HG03060 (cell line): ENCODE measurements at regions not wholly inside any gene's neighbourhood (a gene's known extent, or its start where the extent isn't known, plus 50 kb on each side); places are given as distances from the start of the nearest gene placed in this dataset.

Experiments used
- ATAC-seq: cut with Tn5 transposase; IDR thresholded peaks from one replicate; pipeline ENCODE4 v1.9.1; 2021; ENCODE audit warnings: low read depth, moderate number of reproducible peaks; ENCODE audit not compliant: unreplicated experiment

DNA sequence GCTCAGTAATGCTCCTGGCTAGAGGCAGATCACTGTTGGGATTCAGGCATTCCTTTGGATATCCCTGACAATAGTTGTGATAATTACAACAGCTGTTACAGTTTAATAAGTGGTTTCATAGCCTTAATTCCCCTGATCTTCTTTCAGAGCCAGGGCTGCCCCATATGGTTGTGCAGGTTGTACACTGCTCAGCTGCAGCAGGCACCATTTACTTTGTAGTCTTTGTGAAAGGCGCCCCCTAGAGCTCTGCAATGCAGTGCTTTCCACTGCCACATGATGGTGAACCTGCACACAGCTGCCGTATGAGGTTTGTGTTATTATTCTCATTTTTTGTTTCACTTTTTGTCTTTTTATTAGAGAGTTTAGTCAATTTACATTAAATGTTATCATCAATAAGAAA lies 239.1 kb downstream of the KCNS3 start:
- ATAC-seq = peak; percentile 87

DNA sequence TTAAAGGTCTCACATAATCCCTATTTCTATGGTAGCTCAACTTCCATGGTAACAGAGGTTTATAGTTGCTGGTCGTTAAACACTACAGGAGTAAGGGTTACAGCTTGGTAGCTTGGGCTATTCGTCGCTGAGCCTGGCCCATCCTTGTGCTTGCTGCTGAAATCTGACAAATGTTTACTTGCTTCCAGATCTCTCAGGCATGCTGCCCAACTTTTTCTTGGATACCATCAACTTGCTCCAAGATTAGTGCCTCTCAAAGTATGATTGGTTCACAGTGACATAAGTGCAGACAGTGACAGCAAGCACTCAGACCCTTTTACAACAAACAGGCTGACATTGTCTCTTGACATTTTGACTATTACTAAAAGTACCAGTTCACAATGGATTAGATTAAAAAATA lies 231.8 kb downstream of the KCNS3 start:
- no peak for ATAC-seq

DNA sequence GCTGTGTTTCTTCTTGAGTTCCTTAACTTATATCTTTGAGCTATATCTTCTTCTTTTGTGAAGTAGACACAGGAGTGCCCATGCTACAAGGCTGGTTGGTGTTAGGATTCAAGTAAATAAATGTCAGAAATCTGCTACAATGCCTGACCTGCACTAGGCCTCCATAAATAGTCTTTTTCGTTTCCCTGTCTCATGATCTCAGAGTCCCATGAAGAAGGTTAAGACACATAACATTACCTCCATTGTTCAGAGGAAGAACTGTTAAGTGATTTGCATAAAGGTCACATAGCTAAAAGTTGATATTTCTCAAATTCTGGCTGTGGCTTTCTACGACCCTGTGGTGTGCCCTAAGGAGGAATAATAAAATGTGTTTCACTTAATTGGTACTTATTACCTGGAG lies 228.4 kb downstream of the KCNS3 start:
- ATAC-seq = peak; percentile 82

DNA sequence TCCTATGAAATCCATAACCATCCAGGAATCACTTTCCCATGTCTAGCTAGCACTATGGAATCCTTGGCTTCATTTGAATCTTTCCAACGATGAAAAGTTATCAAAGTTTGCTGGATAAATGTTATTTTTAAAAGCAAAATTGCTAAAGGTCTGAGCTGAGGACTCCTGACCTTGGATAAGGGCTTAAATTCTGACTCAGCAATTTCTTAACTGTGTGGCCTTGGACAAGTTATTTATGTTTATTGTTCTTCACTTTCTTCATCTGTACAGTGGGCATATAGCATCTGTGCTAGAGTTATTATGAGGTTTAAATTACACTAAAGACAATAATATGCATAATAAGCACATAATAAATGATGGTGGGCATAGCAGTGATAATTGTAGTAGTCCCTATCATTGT lies 227.5 kb downstream of the KCNS3 start:
- ATAC-seq = no peak

DNA sequence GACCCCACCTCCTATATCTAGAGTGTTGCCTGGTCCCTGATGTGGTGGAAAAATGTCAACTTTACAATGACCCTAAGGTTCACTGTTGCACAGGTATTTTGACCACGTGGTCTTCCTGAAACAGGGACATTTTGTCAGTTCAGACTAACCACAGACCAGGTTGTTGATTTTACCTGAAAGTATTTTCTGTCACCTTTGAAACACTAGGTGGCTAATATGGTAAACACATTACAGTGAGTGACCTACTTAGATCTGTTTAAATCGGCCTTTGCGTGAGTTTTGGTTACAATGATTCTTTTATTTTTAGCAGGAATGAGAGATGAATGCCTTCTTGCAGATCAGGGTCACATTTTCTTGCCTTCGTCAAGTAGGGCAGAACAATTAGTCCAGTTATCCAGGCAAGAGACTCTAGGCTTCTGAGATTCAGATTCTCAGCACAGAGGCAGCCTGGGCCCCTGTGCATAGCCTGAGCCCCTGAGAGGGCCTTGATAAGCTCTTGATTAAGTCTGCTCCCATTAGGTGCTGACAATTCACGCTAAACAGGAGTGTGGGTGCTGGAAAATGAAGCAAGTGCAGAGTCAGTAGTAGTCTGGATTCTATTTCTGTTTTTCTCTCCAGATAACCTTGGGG lies 226.2 kb downstream of the KCNS3 start:
- ATAC-seq = no peak

DNA sequence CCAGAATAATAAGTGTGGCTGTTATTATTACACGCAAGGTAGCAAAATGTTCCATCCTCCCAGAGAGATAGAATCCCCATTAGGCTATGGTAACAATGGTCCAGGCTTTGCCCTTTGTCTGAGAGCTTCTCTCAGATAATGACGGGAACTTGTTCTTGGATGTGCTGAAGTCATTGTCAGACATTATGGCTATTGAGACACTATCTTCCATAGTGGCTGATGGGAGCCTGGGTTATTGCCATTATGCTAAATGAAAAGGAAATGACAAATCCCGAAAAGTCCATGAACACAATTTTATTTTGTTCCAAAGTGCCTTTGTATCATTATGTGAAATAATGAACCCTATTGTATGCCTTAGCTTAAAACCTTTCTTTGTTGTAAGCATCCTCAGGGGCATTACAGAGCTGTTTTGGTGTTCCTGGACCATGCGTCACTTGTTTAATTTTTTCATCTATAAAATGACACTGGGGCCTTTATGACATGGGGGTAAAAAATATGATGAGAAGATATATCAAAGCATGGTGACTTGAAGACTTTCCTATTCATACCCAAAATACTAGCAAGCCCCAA lies 218.5 kb downstream of the KCNS3 start:
- ATAC-seq = no peak

DNA sequence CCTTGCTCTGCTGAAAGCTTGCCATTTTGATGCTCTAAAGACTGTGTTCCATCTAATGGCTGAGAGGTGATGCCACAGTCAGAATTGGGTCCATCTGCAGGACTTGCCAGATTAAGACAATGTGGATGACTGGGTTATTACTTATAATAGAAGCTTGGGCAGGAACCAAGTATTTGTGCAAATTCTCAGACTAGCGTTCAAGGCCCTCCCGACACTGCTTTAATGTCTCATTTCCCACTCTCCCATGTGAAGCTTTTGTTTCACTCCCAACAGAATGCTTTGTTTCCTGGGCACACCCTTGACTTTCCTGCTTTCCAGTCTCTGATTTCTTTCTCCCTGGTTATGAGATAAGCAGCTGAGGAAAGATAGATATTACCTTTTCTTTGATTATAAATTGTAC lies 215.8 kb downstream of the KCNS3 start:
- no peak for ATAC-seq

DNA sequence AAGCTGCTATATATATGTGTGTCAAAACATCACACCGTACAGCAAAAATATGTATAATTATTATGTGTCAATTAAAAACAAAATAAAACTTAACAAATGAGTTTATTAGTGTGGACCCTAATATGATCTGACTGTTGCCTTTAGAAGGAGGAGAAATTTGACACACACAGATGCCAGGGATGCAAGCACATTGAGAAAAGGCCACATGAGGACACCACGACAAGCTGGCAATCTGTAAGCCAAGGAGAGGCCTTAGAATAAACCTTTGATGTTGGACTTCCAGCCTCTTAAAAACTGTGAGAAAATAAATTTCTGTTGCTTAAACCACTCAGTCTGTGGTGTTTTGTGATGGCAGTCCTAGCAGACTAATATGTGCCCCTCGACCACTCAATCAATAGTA lies 214.7 kb downstream of the KCNS3 start:
- ATAC-seq = no peak

DNA sequence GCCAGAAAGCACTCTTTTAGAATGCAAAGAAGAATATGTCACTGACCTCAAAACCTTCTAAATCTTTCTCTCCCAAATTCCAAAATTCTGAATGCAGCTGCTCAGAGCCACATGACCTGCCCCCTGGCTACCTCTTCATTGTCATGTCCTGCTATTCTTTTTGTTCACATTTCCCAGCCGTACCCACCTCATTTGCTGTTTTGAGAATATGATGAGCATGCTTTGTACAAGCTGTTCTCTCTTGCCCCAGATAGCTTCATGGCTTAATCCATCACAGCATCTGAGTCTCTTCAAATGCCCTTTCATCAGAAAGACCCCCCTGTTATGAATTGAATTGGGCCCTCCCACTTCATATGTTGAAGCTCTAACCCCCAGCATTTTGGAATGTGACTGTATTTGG lies 214.3 kb downstream of the KCNS3 start:
- no peak for ATAC-seq

DNA sequence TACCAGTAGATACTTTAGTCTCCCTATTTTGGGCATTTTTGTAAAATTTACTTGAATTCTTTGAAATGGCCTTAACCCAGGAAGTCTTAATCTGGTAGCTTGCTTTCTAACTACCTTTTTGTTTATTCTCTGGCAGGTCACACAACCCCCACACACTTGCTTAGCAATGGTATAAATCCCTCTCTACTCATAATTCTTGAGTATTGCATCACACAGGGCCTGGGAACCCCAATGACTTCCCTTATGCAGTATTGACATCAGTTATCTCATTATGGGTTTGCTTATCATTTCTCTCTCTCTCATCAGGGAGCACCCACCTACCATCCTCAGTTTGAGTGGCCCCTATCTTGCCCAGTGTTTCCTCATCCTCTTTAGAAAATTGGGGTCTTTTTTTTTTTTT lies 207.1 kb downstream of the KCNS3 start:
- no peak for ATAC-seq

DNA sequence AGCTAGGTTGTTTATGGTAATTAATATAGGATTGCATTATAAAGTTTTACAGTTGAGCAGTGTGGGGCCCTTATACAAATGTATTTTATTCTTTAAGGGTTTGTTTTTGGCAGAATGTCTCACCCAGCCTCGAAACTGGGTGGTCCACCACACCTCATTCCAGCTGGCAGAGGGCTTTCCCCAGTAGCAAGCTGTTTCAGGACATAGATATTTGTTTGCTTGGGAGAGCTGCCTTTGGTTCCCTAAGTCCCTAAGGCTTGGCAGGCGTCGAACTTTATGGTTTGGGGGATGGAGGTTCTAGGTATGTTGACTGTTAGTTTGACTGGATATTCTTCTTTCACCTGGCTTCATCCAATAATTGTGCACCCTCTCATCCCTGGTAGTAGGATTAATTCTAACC lies 205.9 kb downstream of the KCNS3 start:
- no peak for ATAC-seq

DNA sequence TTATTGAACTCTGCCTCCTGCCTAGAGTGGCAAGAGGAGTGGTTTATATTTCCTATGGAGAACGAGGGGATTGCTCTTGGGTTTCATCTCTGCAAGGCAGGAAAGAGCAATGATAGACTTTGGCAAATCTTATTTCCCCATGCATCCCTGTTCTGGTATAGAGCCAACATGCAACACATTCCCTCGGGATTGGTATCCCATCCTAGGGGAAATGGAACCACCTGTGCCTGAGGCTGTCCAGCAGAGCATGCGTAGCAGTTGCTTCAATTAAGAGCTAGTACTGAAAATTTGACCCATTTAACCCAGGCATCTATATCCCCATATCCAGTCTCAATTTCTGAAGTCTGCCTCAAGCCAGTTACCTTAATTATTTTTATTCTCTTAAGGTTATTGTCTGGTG lies 205.3 kb downstream of the KCNS3 start:
- ATAC-seq = no peak

DNA sequence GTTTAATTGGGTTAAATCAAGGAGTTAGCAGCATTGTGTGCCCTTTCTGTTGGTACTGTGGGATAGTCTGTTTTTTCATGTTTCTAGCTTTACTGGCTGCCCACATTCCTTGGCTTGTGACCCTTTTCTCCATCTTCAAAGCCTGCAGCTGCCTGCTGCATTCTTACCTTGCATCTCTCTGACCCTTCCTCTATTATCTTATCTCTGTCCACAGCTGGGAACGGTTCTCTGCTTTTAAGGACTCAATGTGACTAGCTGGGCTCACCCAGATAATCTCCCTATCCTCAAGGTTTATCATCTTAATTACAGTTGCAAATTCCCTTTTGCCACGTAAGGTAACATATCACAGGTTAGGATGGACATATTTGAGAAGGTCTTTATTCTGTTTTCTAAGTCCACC lies 199.7 kb downstream of the KCNS3 start:
- no peak for ATAC-seq

DNA sequence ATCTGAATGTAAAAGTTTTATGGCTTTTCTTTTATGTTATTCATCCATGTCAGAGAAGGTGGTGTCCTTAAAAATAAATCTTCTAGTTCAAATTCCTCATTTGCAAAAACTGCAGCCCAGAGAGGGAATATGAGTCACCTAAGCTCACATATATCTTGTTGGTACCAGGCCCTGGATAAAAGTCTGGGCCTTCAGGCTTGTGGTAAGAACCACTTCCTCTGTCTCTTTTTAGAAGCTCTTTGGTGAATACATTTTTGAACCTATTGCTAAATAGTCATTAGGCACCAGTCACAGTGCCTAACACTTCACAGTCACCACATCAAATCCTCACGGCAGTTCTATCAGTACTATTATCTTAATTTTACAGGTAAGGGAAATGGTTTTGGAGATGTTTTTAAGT lies 199.2 kb downstream of the KCNS3 start:
- ATAC-seq = peak; percentile 56

DNA sequence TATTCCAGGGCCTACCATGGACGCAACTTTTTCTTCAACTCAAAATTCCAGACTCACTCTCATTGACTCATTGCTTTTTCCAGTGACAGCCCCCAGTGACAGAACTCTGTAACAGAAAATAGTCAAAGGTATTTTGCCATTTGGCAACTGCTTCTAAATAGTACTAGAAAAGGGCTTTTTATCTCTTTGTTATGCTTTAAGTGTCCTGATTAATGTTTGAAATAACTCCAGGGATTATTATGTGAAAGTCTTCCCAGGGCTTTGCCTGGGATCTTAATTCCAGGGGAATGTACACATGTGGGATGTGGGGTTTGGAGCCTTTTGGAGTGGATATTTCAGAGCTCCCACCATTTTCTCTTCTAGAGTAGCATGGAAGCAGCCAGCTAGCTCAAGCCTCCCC lies 198.8 kb downstream of the KCNS3 start:
- ATAC-seq = no peak

DNA sequence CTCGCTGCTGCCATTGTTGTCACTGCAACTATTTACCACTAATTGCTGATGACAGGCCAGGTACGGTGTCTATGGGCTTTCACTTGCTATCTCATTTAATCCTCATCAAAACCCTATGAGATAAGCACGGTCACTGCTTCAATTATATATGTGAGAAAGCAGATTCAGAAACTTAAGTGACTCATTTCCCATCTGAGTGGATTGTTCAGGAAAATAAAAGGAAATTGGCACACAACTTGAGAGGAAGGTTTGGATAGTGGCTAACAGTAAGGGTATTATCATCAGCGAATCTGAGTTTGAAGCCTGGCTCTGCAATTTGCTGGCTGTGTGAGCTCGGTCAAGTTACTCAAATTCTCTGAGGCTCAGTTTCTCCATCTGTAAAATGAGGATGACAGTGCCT lies 196.0 kb downstream of the KCNS3 start:
- ATAC-seq = no peak

DNA sequence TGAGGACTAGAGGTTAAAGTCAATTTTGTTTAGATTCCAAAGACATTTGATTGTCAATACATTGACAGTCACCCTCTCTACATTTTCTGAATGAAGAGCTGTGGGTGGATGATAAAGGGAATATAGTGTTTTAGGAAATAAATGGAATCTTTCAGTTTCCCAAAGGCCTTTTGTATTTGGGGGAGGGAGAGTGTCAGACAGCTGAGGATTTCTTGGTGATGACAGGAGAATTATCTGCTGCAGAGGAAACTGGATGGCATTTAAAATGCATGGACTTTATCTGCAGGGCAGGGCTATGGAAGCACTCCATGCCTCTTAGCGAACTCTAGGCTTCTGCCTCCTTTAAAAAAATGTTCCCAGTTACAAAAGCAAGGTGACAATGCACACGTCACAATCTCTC lies 195.1 kb downstream of the KCNS3 start:
- ATAC-seq = no peak

DNA sequence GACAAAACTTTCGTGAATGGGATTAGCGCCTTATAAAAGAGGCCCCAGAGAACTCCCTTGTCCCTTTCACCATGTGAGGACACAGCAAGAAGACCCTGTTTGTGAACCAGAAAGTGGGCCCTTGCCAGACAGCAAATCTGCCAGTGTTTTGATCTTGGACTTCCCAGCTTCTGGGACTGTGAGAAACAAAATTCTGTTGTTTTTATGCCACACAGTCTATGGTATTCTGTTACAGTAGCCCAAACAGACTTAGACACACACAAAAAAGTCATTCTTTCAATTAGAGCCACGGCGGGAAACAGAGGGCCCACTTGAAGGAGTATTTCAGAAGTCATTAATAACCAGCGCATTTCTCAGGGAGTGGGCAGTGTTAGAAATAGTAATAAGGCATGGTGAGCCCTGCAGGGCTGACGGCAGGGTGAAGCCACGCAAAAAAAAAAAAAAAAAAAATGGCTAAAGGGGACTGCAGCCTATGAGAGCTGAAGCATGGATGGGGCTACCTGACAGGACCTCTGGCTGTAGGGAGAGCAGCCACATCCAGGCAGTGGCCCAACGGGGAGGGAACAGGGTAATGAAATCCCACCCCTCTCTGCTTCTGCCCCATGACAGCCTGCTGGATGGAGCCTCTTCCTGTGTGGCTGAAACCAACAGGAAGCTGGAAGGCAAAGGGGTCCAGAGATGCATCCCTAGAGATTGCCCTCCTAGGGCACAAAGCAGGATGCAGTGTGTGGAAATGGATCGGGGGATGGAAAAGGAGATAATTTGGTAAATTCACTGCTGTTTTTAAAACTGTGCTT lies 189.3 kb downstream of the KCNS3 start:
- no peak for ATAC-seq

DNA sequence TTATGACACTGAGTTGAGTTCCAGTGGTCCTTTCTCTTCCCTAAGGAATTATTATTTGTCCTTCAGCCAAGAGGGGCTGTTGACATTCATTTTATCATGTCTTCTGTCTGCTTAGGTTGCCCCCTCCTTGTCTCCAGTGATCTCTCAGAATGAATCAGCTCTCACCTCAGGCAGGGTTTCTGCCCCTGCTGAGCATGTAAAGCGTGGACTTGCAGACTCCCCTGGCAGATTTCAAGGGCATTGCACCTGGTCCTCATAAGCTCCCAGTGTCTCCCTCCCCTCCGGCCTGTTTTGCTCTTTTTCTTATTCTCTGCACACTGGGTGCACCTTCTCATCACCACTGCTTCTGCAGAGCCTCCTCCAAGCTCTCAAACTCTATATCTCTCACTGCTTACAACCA lies 188.4 kb downstream of the KCNS3 start:
- ATAC-seq = no peak

DNA sequence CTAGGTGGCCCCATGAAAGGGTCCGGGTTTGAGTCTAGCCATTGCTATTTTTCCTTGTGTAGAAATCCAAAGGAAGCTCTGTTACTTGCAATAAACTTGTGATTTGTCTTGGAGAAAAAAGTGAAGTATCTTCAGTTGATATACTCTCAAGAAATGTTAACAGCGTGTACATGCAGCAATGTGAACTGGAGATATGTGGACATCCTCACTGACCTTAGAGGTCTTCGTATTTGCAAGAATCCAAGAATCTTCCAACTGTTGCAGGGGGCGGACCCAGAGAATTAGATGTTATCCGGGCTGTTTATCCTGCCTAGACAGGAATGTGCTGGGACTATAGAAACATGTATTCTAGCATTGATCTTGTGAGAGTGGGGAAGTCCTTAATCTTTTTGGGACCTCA lies 187.6 kb downstream of the KCNS3 start:
- ATAC-seq = no peak

DNA sequence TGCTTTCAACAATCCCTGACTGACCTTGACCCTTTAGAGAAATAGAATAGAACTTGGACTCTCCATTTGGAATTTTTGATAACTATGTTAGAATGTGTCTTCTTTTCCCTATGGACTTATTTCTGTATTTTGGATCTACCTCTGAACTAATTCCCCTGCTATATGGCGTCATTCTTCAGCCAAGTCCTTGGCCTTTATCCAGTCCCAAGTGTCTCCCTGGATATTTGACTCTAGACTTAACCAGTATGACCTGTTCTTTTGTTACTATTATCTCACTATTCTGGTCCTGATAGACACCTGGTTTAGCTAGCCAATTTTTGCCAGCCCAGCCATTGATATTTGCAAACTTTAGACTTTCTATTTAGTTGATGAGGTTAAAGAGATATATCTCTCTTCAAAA lies 186.8 kb downstream of the KCNS3 start:
- ATAC-seq = no peak

DNA sequence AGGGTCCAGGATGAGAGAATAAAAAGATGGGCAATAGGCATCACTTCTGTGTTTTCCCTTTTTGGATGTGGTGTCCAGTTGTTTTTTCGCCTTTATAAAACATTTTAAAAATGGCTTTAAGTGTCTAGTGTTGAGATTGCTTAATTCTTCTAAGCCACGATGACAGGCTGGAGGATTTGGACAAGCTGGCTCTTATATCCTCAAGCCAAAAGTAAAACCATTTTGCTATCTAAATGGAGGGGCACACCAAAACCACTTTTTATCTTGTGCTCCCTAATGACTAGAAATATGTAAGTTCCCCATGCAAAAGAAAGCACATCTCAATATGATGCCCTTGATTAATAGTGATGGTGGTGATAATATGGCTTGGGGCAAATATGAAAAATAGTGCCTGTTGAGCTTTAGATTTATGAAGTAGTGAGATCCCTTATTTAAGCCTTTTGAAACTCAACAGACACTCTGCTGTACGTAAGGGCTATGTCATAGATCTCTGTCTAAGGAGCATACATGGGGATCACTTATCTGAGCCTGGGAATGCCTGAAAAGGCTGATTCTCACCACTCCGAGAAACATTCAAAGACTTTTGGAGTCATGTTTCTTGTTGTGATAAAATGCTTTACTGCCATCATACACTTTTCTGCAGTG lies 185.5 kb downstream of the KCNS3 start:
- ATAC-seq = no peak
